ENCODE measurements at regions not wholly inside any gene's neighbourhood (a gene's known extent, or its start where the extent isn't known, plus 50 kb on each side); places are given as distances from the start of the nearest gene placed in this dataset.

DNA sequence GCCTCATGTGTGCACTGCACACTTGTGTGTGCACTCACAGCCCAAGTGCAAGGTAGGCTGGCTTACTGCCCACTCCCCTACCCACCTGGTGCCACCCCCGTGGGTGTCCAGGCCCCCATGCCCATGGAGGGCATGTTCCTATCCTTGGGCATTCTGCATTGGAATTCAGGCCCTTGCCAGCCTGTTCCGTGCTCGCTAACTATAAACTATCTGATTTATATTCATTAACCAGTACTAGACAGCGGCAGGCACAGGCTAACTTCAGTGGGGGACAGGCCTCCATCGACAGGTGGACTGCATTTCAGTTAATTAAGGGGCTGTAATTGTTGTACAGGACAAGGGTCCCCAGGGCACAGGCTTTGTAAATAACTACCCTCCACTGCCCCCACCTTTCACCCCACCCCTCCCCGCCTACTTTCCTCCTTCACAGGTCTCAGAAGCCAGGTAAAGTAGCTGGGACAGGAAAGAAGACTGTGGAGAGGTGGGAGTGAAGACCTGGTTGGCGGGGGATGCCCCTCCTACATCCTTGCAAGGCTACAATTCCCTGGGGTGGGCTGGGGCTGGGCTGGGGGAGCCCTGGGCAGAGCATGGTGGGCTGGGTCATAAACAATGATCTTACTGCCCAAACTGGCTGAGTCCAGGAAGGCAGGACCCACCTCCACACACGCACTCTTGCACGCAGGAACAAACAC, 119.0 kb upstream of the LHX1 start:
- peaks cover 0 to 95% (median 78%) of the 10 kb centered on the region in 7 donors for H3K27me3 ChIP-seq
- WGBS, 2 donors: 77 to 78% methylated on average over 9 of the region's 9 CpGs

DNA sequence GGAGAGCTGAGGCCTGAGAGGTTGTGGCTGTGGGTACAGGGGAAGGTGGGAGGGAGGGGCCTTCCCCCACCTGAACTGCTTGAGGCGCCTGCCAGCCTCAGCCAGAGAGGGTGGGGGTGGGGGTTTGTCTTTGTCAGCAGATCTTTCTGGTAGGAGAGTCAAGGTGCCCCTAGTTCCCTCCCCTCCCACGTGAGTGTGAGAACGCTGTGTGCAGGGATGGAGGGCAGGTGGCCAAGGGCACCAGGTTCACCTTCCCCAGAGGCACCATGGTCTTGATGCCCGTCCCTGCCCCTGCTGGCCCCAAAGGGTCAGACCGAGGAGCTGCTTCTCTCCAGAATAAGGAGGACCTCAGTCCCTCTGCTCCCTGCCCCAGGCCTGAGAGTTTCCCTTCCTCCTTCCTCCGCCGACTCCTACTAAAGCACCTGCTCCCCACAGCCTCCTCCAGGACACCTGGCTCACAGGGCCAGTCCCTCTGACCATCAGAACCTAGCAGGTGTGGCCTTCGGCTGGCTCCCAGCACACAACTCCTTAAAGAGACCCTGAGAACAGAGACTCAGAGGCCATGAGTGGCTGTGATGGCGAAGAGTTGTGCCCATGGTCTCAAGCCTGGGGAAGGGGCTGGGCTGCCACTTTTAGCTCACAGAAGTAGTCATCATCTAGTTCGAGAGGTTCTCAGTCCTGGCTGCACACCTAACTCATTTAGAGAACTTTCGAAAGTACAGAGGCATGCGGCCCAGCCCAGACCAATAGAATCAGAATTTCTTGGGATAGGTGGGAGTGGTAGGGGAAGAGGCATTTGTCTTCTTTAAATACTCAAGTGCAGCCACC, 113.2 kb upstream of the LHX1 start:
- Histone ChIP-seq H3K4me1 (no peaks in the 10 kb centered on the region), H3K36me3 (no peaks in the 10 kb centered on the region), H3K27me3 (peaks cover 0 to 91% (median 75%) of the 10 kb centered on the region in 7 donors), H3K4me3 (no peak overlapping the region), H3K9me3 (no peaks in the 10 kb centered on the region), H3K27ac (no peak overlapping the region)
- ATAC-seq: no peak
- intact Hi-C loops (cut with DNase I): no loop called here
- WGBS, 2 donors: 67 to 75% methylated on average over 12 of the region's 12 CpGs
- TF ChIP-seq, protein P1, sequence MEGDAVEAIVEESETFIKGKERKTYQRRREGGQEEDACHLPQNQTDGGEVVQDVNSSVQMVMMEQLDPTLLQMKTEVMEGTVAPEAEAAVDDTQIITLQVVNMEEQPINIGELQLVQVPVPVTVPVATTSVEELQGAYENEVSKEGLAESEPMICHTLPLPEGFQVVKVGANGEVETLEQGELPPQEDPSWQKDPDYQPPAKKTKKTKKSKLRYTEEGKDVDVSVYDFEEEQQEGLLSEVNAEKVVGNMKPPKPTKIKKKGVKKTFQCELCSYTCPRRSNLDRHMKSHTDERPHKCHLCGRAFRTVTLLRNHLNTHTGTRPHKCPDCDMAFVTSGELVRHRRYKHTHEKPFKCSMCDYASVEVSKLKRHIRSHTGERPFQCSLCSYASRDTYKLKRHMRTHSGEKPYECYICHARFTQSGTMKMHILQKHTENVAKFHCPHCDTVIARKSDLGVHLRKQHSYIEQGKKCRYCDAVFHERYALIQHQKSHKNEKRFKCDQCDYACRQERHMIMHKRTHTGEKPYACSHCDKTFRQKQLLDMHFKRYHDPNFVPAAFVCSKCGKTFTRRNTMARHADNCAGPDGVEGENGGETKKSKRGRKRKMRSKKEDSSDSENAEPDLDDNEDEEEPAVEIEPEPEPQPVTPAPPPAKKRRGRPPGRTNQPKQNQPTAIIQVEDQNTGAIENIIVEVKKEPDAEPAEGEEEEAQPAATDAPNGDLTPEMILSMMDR (IDR thresholded peaks at IDR 0.05): no peak
- no peak for DNase-seq

More for the DNA sequence above, 119.0 kb upstream of the LHX1 start:
- H3K4me3 ChIP-seq: no peak overlapping the region
- DNase-seq: no peak
- H3K9me3 ChIP-seq: no peaks in the 10 kb centered on the region
- intact Hi-C loops (cut with DNase I): no loop called here
- H3K27ac ChIP-seq: no peak overlapping the region
- no peak for ATAC-seq
- no peaks in the 10 kb centered on the region for H3K36me3 ChIP-seq
- TF ChIP-seq, protein P1 (IDR thresholded peaks at IDR 0.05): no peak
- no peaks in the 10 kb centered on the region for H3K4me1 ChIP-seq

- Histone ChIP-seq H3K9me3 (no peaks in the 10 kb centered on the region), H3K4me1 (no peaks in the 10 kb centered on the region), H3K4me3 (no peak overlapping the region), H3K27me3 (peaks cover 0 to 86% (median 71%) of the 10 kb centered on the region in 7 donors), H3K36me3 (no peaks in the 10 kb centered on the region), H3K27ac (no peak overlapping the region)
- 74 to 75% methylated on average over 5 of the region's 5 CpGs for WGBS, 2 donors
- intact Hi-C loops (cut with DNase I): no loop called here
- TF ChIP-seq, protein P1 (IDR thresholded peaks at IDR 0.05): no peak
- DNase-seq (no peak), ATAC-seq (no peak)
Measured at GRCh38 chr17:36824678-36825101, 112.6 kb upstream of the LHX1 start.

GRCh38 chr17:36825113-36825512, 112.2 kb upstream of the LHX1 start:
- H3K9me3 ChIP-seq: no peaks in the 10 kb centered on the region
- ATAC-seq (no peak), DNase-seq (no peak)
- H3K4me3 ChIP-seq: no peak overlapping the region
- peaks cover 0 to 85% (median 70%) of the 10 kb centered on the region in 7 donors for H3K27me3 ChIP-seq
- H3K4me1 ChIP-seq: no peaks in the 10 kb centered on the region
- TF ChIP-seq, protein P1 (IDR thresholded peaks at IDR 0.05): no peak
- no peaks in the 10 kb centered on the region for H3K36me3 ChIP-seq
- intact Hi-C loops (cut with DNase I): no loop called here
- 88 to 93% methylated on average over 2 of the region's 2 CpGs for WGBS, 2 donors
- no peak overlapping the region for H3K27ac ChIP-seq
